OCI-LY7 (cell line): ENCODE measurements at regions not wholly inside any gene's neighbourhood (a gene's known extent, or its start where the extent isn't known, plus 50 kb on each side); places are given as distances from the start of the nearest gene placed in this dataset.

Experiments used
- CTCF ChIP-seq: fragments of 200-600 bp; sonication (generic); conservative IDR thresholded peaks from 2 replicates; pipeline ENCODE4 v1.5.1; 2014; ENCODE audit warnings: mild to moderate bottlenecking, antibody characterized with exemption, low read length, moderate library complexity, mixed read lengths
- EZH2phosphoT487 ChIP-seq: fragments of 200-600 bp; sonication (generic); IDR thresholded peaks from 2 replicates; pipeline ENCODE4 v1.6.1; 2018; ENCODE audit warnings: low read depth, borderline replicate concordance, mild to moderate bottlenecking, mixed run types, antibody characterized with exemption, low read length, moderate library complexity, mixed read lengths

- TF ChIP-seq CTCF (no peak), EZH2phosphoT487 (no peak)
These were observed 555.4 kb downstream of the RAB28 start for GRCh38 chr4:12928751-12929150.
